SK-N-SH (cell line): ENCODE measurements at regions not wholly inside any gene's neighbourhood (a gene's known extent, or its start where the extent isn't known, plus 50 kb on each side); places are given as distances from the start of the nearest gene placed in this dataset.

ENCODE experiments used
- CTCF ChIP-seq: fragments of 200-600 bp; sonication (generic); IDR thresholded peaks from 2 replicates; pipeline ENCODE4 v1.6.1; 2017; ENCODE audit warnings: antibody characterized with exemption, mild to moderate bottlenecking, moderate library complexity
- ELF1 ChIP-seq: IDR thresholded peaks from 2 replicates; pipeline ENCODE4 v1.4.0; 2012
- EP300 ChIP-seq, 2 experiments: IDR thresholded peaks; 2 replicates each; pipeline versions ENCODE4 v1.4.0 to v1.6.1; 2012; ENCODE audit warnings: borderline replicate concordance in 1 of 2, low read depth in 1 of 2, low read length in 1 of 2
- GABPA ChIP-seq: IDR thresholded peaks from 2 replicates; pipeline ENCODE4 v1.4.0; 2012; ENCODE audit warnings: low read depth, mild to moderate bottlenecking
- IRF3 ChIP-seq: fragments of 150-350 bp; IDR thresholded peaks from 2 replicates; pipeline ENCODE4 v1.6.1; 2016; ENCODE audit warnings: mild to moderate bottlenecking, low read depth, low read length
- NRF1 ChIP-seq: IDR thresholded peaks from 2 replicates; pipeline ENCODE4 v1.6.1; 2012; ENCODE audit warnings: low read depth, mild to moderate bottlenecking, low read length
- POLR2AphosphoS5 ChIP-seq: IDR thresholded peaks from 2 replicates; pipeline ENCODE4 v1.6.1; 2012; ENCODE audit warnings: low read depth, low read length
- RFX5 ChIP-seq: IDR thresholded peaks from 2 replicates; pipeline ENCODE4 v1.6.1; 2012; ENCODE audit warnings: mild to moderate bottlenecking, improper control_type of control experiment, low read length
- SIN3A ChIP-seq: IDR thresholded peaks from 2 replicates; pipeline ENCODE4 v1.6.1; 2012; ENCODE audit warnings: low read depth, mild to moderate bottlenecking, low read length, moderate library complexity, borderline replicate concordance
- SMC3 ChIP-seq: IDR thresholded peaks from 2 replicates; pipeline ENCODE4 v1.6.1; 2012; ENCODE audit warnings: low read depth, low read length, improper control_type of control experiment
- TAF1 ChIP-seq: IDR thresholded peaks from 2 replicates; pipeline ENCODE4 v1.6.1; 2012; ENCODE audit warnings: low read depth, mild to moderate bottlenecking, low read length, moderate library complexity, borderline replicate concordance
- USF2 ChIP-seq: fragments of 150-350 bp; IDR thresholded peaks from 2 replicates; pipeline ENCODE4 v1.6.1; 2017; ENCODE audit warnings: antibody characterized with exemption, low read length, low read depth, borderline replicate concordance
- ZBTB33 ChIP-seq: IDR thresholded peaks from 2 replicates; pipeline ENCODE4 v1.4.0; 2012; ENCODE audit warnings: low read depth, borderline replicate concordance

- TF ChIP-seq CTCF (no peak), ZBTB33 (no peak), GABPA (no peak), SIN3A (no peak), NRF1 (no peak), IRF3 (no peak), POLR2AphosphoS5 (no peak), ELF1 (no peak), EP300 (IDR thresholded peaks at IDR 0.05; ENCODE audit: borderline replicate concordance in 1 of 2, low read depth in 1 of 2, low read length in 1 of 2) (no peak), SMC3 (no peak), TAF1 (no peak), USF2 (no peak), RFX5 (no peak)
These were observed 465.1 kb downstream of the LPIN1 start for GRCh38 chr2:12211326-12212175.
